Keratinocyte (primary cell): ENCODE measurements at regions not wholly inside any gene's neighbourhood (a gene's known extent, or its start where the extent isn't known, plus 50 kb on each side); places are given as distances from the start of the nearest gene placed in this dataset.

ENCODE experiments used
- DNase-seq: peaks from one replicate; pipeline ENCODE4 v3.0.0-alpha.2; 2011; ENCODE audit warnings: low read depth, missing footprints, low spot score
- FAIRE-seq: peaks from 2 replicates; lab custom pipeline; 2011; peaks lifted over from hg19 to GRCh38; lab: Jason Lieb, UNC
- H2AFZ ChIP-seq: 2 replicates; pipeline ENCODE4 v1.6.0; 2012; ENCODE audit warnings: low read length, control low read depth, inconsistent platforms; ENCODE audit not compliant: control insufficient read depth
- H3K27ac ChIP-seq: 2 replicates; pipeline ENCODE4 v1.5.1; 2011; ENCODE audit warnings: low read length; ENCODE audit not compliant: control insufficient read depth, insufficient read depth
- H3K27me3 ChIP-seq: 3 replicates; pipeline ENCODE4 v1.6.0; 2011; ENCODE audit warnings: low read length; ENCODE audit not compliant: control insufficient read depth, insufficient read depth; ENCODE audit errors: extremely low read depth
- H3K36me3 ChIP-seq, 2 experiments: 2 replicates in 1 of 2; 3 replicates in 1 of 2; pipeline ENCODE4 v1.5.1; 2011; ENCODE audit warnings: low read length in 2 of 2, mild to moderate bottlenecking in 1 of 2; ENCODE audit not compliant: control insufficient read depth in 2 of 2, insufficient read depth in 2 of 2; ENCODE audit errors: extremely low read depth in 1 of 2
- H3K4me1 ChIP-seq: 3 replicates; pipeline ENCODE4 v1.5.1; 2011; ENCODE audit warnings: low read length; ENCODE audit not compliant: control insufficient read depth, insufficient read depth; ENCODE audit errors: extremely low read depth
- H3K4me2 ChIP-seq: 3 replicates; pipeline ENCODE4 v1.6.0; 2011; ENCODE audit warnings: low read depth, low read length; ENCODE audit not compliant: control insufficient read depth, insufficient read depth; ENCODE audit errors: extremely low read depth
- H3K4me3 ChIP-seq, 3 experiments: fragments of 200-600 bp in 1 of 3; sonication (generic) in 1 of 3; 2 replicates in 2 of 3; 3 replicates in 1 of 3; pipeline ENCODE4 v1.5.1; 2011 to 2016; ENCODE audit warnings: low read length in 3 of 3, mild to moderate bottlenecking in 3 of 3, control low read depth in 2 of 3, inconsistent platforms in 1 of 3, low read depth in 1 of 3, mixed read lengths in 1 of 3, mixed run types in 1 of 3, moderate library complexity in 1 of 3; ENCODE audit not compliant: control insufficient read depth in 2 of 3, insufficient read depth in 2 of 3; ENCODE audit errors: extremely low read depth in 1 of 3
- H3K79me2 ChIP-seq: 2 replicates; pipeline ENCODE4 v1.6.0; 2012; ENCODE audit warnings: low read length; ENCODE audit not compliant: control insufficient read depth, insufficient read depth
- H3K9ac ChIP-seq: 3 replicates; pipeline ENCODE4 v1.6.0; 2011; ENCODE audit warnings: low read length; ENCODE audit not compliant: control insufficient read depth, insufficient read depth; ENCODE audit errors: extremely low read depth
- H3K9me1 ChIP-seq: 3 replicates; pipeline ENCODE4 v1.6.0; 2011; ENCODE audit warnings: low read length; ENCODE audit not compliant: control insufficient read depth, insufficient read depth; ENCODE audit errors: extremely low read depth
- H3K9me3 ChIP-seq: 2 replicates; pipeline ENCODE4 v1.5.1; 2012; ENCODE audit warnings: low read depth, low read length; ENCODE audit not compliant: control insufficient read depth
- H4K20me1 ChIP-seq: 3 replicates; pipeline ENCODE4 v1.6.0; 2011; ENCODE audit warnings: low read length; ENCODE audit not compliant: control insufficient read depth, insufficient read depth; ENCODE audit errors: extremely low read depth
- CTCF ChIP-seq, 3 experiments: IDR thresholded peaks in 1 of 3; conservative IDR thresholded peaks in 1 of 3; optimal IDR thresholded peaks in 1 of 3; 2 replicates in 2 of 3; 3 replicates in 1 of 3; pipeline versions ENCODE3 to v1.5.1; 2011; ENCODE audit warnings: low read length in 3 of 3, mild to moderate bottlenecking in 3 of 3, moderate library complexity in 2 of 3, control low read depth in 1 of 3, inconsistent platforms in 1 of 3; ENCODE audit not compliant: insufficient read depth in 2 of 3; ENCODE audit errors: extremely low read depth in 1 of 3
- EZH2 ChIP-seq: IDR thresholded peaks from one replicate; pipeline ENCODE4 v1.6.1; 2012; ENCODE audit warnings: inconsistent platforms, mild to moderate bottlenecking, low read length, moderate library complexity
- dilution Hi-C: fragments of 300-500 bp; cut with MboI; formaldehyde crosslinking; loops from one replicate; pipeline ENCODE4 v1.7.0; 2020; ENCODE audit warnings: low sequenced_read_pairs; ENCODE audit not compliant: extremely low pct_ligation_motif_present

DNA sequence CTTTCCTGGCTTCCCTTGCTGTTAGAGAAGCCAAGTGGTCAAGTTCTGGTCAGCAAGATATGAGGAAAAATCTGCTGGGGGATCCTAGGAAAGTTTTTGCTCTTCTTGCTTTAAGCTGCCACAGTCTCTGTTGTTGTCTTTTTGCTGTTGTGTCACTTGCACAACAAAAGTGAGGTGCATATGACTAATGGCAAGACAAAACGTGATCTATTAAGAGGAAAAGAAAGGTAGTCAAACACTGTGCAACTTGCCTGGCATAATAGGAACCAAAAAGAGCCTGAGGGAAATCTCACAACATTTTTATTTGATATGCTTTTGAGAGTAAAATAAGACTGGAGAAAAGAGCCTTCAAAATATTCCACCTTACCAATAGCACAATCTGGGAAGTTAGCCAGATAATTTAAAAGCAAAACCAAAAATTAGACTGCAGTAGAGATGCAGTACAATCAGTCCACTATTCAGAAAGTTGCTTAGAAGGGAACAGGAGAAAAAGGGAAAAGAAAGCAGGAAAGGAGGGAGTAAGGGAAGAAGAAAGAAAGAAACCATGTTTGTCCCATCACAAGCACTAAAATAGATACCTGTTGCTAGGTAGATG is 110.0 kb upstream of the SLC4A7 start:
- dilution Hi-C loops = no loop called here

GRCh38 chr3:27593173-27593572 is 109.0 kb upstream of the SLC4A7 start:
- Histone ChIP-seq H3K36me3 (no peaks in the 10 kb centered on the region), H3K9me3 (no peaks in the 10 kb centered on the region), H3K27me3 (no peaks in the 10 kb centered on the region), H3K4me1 (peaks cover 32% of the 10 kb centered on the region), H3K9ac (no peak overlapping the region), H2AFZ (no peak overlapping the region), H3K4me2 (no peak overlapping the region), H3K27ac (no peak overlapping the region), H4K20me1 (no peaks in the 10 kb centered on the region), H3K79me2 (no peaks in the 10 kb centered on the region), H3K9me1 (no peaks in the 10 kb centered on the region), H3K4me3 (no peak overlapping the region)
- no peak for FAIRE-seq
- no peak for TF ChIP-seq CTCF (optimal IDR thresholded peaks at IDR 0.05 in 1 of 3, IDR thresholded peaks at IDR 0.05 in 1 of 3, conservative IDR thresholded peaks at IDR 0.05 in 1 of 3; ENCODE audit: extremely low read depth in 1 of 3, insufficient read depth in 2 of 3, low read length in 3 of 3)
- TF ChIP-seq EZH2 = no peak
- DNase-seq = no peak
- dilution Hi-C loops = no loop called here

More for the DNA sequence above, 110.0 kb upstream of the SLC4A7 start:
- Histone ChIP-seq H3K4me2 (no peak overlapping the region), H3K79me2 (no peaks in the 10 kb centered on the region), H3K36me3 (no peaks in the 10 kb centered on the region), H3K9ac (no peak overlapping the region), H2AFZ (no peak overlapping the region), H3K27me3 (no peaks in the 10 kb centered on the region), H3K27ac (no peak overlapping the region), H3K4me1 (peaks cover 33% of the 10 kb centered on the region), H3K9me1 (no peaks in the 10 kb centered on the region), H3K4me3 (no peak overlapping the region), H3K9me3 (no peaks in the 10 kb centered on the region), H4K20me1 (no peaks in the 10 kb centered on the region)
- DNase-seq (no peak), FAIRE-seq (no peak)
- TF ChIP-seq EZH2 (no peak), CTCF (optimal IDR thresholded peaks at IDR 0.05 in 1 of 3, IDR thresholded peaks at IDR 0.05 in 1 of 3, conservative IDR thresholded peaks at IDR 0.05 in 1 of 3; ENCODE audit: extremely low read depth in 1 of 3, insufficient read depth in 2 of 3, low read length in 3 of 3) (no peak)
